ENCODE measurements at regions not wholly inside any gene's neighbourhood (a gene's known extent, or its start where the extent isn't known, plus 50 kb on each side); places are given as distances from the start of the nearest gene placed in this dataset.
"Not testable (repeated sequence)": the region's sequence is repeated elsewhere in the genome, so short reads cannot be mapped to it uniquely, and the experiment has no call there.

GRCh38 chr15:79609506-79609905 is 177.4 kb downstream of the MINAR1 start:
- DNase-seq, result no peak

- no peak for DNase-seq
Measured at GRCh38 chr15:79610021-79610420, 177.9 kb downstream of the MINAR1 start.

- DNase-seq, result no peak
Measured at GRCh38 chr15:79615754-79616153, 183.6 kb downstream of the MINAR1 start.

- DNase-seq, result no peak
Measured at GRCh38 chr15:79617071-79617470, 184.9 kb downstream of the MINAR1 start.

GRCh38 chr15:79620112-79620857 is 188.1 kb downstream of the MINAR1 start:
- no peak for DNase-seq

- DNase-seq, result not testable (repeated sequence)
Measured at GRCh38 chr15:79621805-79622204, 189.7 kb downstream of the MINAR1 start.

GRCh38 chr15:79623488-79623887 is 191.4 kb downstream of the MINAR1 start:
- DNase-seq, result no peak

GRCh38 chr15:79629687-79630086 is 197.6 kb downstream of the MINAR1 start:
- DNase-seq, result no peak

- no peak for DNase-seq
Measured at GRCh38 chr15:79632457-79632856, 200.3 kb downstream of the MINAR1 start.

GRCh38 chr15:79635149-79635771 is 203.1 kb downstream of the MINAR1 start:
- no peak for DNase-seq

- no peak for DNase-seq
Measured at GRCh38 chr15:79635897-79636561, 203.9 kb downstream of the MINAR1 start.

- no peak for DNase-seq
Measured at GRCh38 chr15:79640206-79640605, 208.1 kb downstream of the MINAR1 start.

- no peak for DNase-seq
Measured at GRCh38 chr15:79641841-79642240, 209.7 kb downstream of the MINAR1 start.

- no peak for DNase-seq
Measured at GRCh38 chr15:79643393-79643792, 211.3 kb downstream of the MINAR1 start.

- no peak for DNase-seq
Measured at GRCh38 chr15:79644091-79644490, 212.0 kb downstream of the MINAR1 start.

- DNase-seq, result not testable (repeated sequence)
Measured at GRCh38 chr15:79652972-79653371, 220.8 kb downstream of the MINAR1 start.

GRCh38 chr15:79653533-79653932 is 221.4 kb downstream of the MINAR1 start:
- no peak for DNase-seq

- no peak for DNase-seq
Measured at GRCh38 chr15:79656151-79657000, 224.2 kb downstream of the MINAR1 start.

- DNase-seq, result no peak
Measured at GRCh38 chr15:79657722-79658121, 225.6 kb downstream of the MINAR1 start.

GRCh38 chr15:79659691-79660090 is 227.6 kb downstream of the MINAR1 start:
- DNase-seq, result no peak

- no peak for DNase-seq
Measured at GRCh38 chr15:79661411-79661810, 229.3 kb downstream of the MINAR1 start.

- DNase-seq, result no peak
Measured at GRCh38 chr15:79673416-79674123, 223.2 kb downstream of the MTHFS start.

GRCh38 chr15:79674124-79674465 is 222.7 kb downstream of the MTHFS start:
- no peak for DNase-seq
